ENCODE measurements at regions not wholly inside any gene's neighbourhood (a gene's known extent, or its start where the extent isn't known, plus 50 kb on each side); places are given as distances from the start of the nearest gene placed in this dataset.
"Not testable (repeated sequence)": the region's sequence is repeated elsewhere in the genome, so short reads cannot be mapped to it uniquely, and the experiment has no call there.

GRCh38 chr1:244150665-244151064 is 99.6 kb downstream of the ZBTB18 start:
- no peak for TF ChIP-seq CTCF (IDR thresholded peaks at IDR 0.05)
- Histone ChIP-seq H3K9me3 (no peaks in the 10 kb centered on the region), H3K27me3 (no peaks in the 10 kb centered on the region), H3K27ac (no peak overlapping the region), H3K4me3 (ENCODE audit: low read depth in 1 of 2, low read length in 1 of 2) (no peak overlapping the region), H3K4me1 (ENCODE audit: control insufficient read depth in 1 of 2, insufficient read depth in 1 of 2, low read depth in 1 of 2, low read length in 1 of 2) (peaks cover 15 to 16% of the 10 kb centered on the region in 2 experiments), H3K36me3 (no peaks in the 10 kb centered on the region)

DNA sequence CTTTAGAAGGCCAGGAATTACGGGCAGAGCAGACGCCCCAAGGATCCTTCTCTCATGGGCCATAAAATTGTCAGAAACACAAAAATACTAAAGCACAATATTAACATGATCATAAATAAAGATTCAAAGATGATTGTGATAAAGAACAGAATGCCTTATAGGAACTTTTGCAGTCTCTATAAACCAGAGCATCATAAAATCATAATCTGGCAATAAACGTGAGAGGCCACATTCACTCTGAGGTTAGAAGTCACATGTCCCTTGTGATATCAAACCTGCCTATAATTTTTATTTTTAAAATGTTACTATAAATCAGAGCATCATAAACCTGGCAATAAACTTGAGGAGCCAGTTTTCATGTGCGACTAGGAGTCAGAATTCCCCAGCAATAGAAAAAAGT is 100.5 kb downstream of the ZBTB18 start:
- Histone ChIP-seq H3K27ac (no peak overlapping the region), H3K27me3 (no peaks in the 10 kb centered on the region), H3K4me3 (ENCODE audit: low read depth in 1 of 2, low read length in 1 of 2) (no peak overlapping the region), H3K4me1 (ENCODE audit: control insufficient read depth in 1 of 2, insufficient read depth in 1 of 2, low read depth in 1 of 2, low read length in 1 of 2) (peaks cover 15 to 16% of the 10 kb centered on the region in 2 experiments), H3K36me3 (no peaks in the 10 kb centered on the region), H3K9me3 (no peaks in the 10 kb centered on the region)
- no peak for TF ChIP-seq CTCF (IDR thresholded peaks at IDR 0.05)

- Histone ChIP-seq H3K27ac (no peak overlapping the region), H3K36me3 (no peaks in the 10 kb centered on the region), H3K4me1 (ENCODE audit: control insufficient read depth in 1 of 2, insufficient read depth in 1 of 2, low read depth in 1 of 2, low read length in 1 of 2) (peaks cover 0 to 12% of the 10 kb centered on the region in 2 experiments), H3K9me3 (no peaks in the 10 kb centered on the region), H3K4me3 (ENCODE audit: low read depth in 1 of 2, low read length in 1 of 2) (no peak overlapping the region), H3K27me3 (no peaks in the 10 kb centered on the region)
- TF ChIP-seq CTCF (IDR thresholded peaks at IDR 0.05) = no peak
These were observed 103.4 kb downstream of the ZBTB18 start for GRCh38 chr1:244154508-244154871.

GRCh38 chr1:244154872-244155531 is 103.9 kb downstream of the ZBTB18 start:
- H3K27me3 ChIP-seq = no peaks in the 10 kb centered on the region
- no peaks in the 10 kb centered on the region for H3K9me3 ChIP-seq
- H3K4me3 ChIP-seq (ENCODE audit: low read depth in 1 of 2, low read length in 1 of 2) = no peak overlapping the region
- no peaks in the 10 kb centered on the region for H3K36me3 ChIP-seq
- no peak for TF ChIP-seq CTCF (IDR thresholded peaks at IDR 0.05)
- H3K27ac ChIP-seq = no peak overlapping the region
- H3K4me1 ChIP-seq (ENCODE audit: control insufficient read depth in 1 of 2, insufficient read depth in 1 of 2, low read depth in 1 of 2, low read length in 1 of 2) = peaks cover 0 to 16% of the 10 kb centered on the region in 2 experiments

DNA sequence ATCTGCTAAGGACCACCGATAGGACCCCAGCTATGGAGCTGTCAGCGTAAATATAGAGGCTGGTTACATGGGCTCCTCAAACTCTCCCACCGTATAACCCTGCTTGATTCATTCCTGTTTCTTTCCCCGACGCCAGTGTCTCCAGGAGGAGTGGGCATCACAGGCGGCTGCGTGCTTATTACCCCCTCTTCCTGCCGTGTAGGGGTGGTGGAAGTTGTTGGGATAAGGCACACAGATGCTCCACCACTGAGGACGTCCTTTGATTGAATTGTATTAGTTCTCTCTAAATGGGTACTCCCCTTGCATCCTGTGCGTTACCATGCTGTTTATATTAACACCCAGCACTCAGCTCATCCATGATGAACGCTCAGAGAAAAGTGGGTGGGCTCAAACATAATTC is 104.6 kb downstream of the ZBTB18 start:
- Histone ChIP-seq H3K27ac (no peak overlapping the region), H3K27me3 (no peaks in the 10 kb centered on the region), H3K4me3 (ENCODE audit: low read depth in 1 of 2, low read length in 1 of 2) (no peak overlapping the region), H3K9me3 (no peaks in the 10 kb centered on the region), H3K4me1 (ENCODE audit: control insufficient read depth in 1 of 2, insufficient read depth in 1 of 2, low read depth in 1 of 2, low read length in 1 of 2) (peaks cover 7 to 23% of the 10 kb centered on the region in 2 experiments), H3K36me3 (no peaks in the 10 kb centered on the region)
- no peak for TF ChIP-seq CTCF (IDR thresholded peaks at IDR 0.05)

- not testable (repeated sequence) for H3K36me3 ChIP-seq; H3K27me3 ChIP-seq; H3K4me3 ChIP-seq (ENCODE audit: low read depth in 1 of 2, low read length in 1 of 2); H3K9me3 ChIP-seq; H3K27ac ChIP-seq
- peaks cover 12 to 26% of the 10 kb centered on the region in 2 experiments for H3K4me1 ChIP-seq (ENCODE audit: control insufficient read depth in 1 of 2, insufficient read depth in 1 of 2, low read depth in 1 of 2, low read length in 1 of 2)
These were observed 105.5 kb downstream of the ZBTB18 start for GRCh38 chr1:244156617-244157016.
